HG03108 (cell line): ENCODE measurements at regions not wholly inside any gene's neighbourhood (a gene's known extent, or its start where the extent isn't known, plus 50 kb on each side); places are given as distances from the start of the nearest gene placed in this dataset.

Experiments
- ATAC-seq: cut with Tn5 transposase; IDR thresholded peaks from one replicate; pipeline ENCODE4 v1.9.1; 2021; ENCODE audit warnings: moderate library complexity; ENCODE audit not compliant: unreplicated experiment

DNA sequence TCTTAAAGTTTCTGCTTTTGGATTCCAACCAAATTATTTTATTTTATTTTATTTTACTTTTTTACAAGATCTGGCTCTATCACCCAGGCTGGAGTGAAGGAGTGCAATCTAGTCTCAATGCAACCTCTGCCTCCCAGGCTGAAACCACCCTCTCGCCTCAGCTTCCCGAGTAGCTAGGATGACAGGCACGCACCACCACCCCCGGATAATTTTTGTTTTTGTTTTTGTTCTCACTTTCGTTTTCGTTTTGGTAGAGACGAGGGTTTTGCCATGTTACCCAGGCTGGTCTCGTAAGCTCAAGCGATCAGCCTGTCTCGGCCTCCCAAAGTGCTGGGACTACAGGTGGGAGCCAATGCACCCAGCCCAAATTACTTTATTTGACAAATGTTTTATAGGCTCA lies 219.8 kb downstream of the ETS1 start:
- peak; percentile 65 for ATAC-seq

DNA sequence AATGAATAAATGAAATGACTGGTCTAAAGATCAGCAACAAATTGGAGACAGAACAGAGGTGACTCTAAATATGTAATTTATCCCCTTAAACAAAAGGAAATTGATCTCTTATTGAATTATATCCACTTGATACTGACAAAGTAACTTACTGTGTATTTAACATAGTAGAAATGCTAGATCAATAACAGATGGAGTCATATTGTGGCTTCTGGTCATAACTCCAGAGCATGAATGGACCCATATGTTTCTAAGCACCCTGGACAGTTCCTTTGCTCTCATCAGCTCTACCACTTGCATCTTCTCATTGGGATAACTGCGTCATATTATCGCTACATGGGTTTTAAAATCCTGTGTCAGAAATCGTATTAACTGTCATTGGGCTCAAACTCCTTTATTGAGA lies 222.3 kb downstream of the ETS1 start:
- no peak for ATAC-seq

DNA sequence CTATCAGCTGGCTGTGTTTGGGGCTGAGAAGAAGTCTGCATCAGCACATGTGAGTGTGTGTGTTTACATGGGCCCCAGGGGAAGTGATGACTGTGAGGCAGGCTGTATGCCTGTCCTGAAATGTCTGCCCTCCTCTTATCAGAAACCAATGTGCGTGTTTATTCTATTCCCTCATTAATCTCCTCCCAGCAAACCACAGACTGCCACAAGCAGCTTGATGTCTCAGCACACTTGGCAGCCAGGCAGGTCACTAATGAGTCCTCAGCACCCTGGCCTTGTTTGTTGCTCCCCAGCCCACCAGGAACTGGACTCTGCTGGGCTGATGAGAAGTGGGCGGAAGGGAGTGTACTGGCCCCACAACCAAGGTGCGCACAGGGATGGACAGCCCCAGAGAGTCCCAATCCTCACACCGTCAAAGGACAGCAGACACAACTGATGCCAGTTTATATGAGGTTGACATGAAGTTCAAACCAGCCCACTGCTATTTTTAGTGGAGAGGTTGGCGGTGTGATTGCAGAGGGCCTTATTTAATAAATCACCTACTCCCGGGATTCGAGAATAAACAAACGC lies 225.8 kb downstream of the ETS1 start:
- no peak for ATAC-seq

DNA sequence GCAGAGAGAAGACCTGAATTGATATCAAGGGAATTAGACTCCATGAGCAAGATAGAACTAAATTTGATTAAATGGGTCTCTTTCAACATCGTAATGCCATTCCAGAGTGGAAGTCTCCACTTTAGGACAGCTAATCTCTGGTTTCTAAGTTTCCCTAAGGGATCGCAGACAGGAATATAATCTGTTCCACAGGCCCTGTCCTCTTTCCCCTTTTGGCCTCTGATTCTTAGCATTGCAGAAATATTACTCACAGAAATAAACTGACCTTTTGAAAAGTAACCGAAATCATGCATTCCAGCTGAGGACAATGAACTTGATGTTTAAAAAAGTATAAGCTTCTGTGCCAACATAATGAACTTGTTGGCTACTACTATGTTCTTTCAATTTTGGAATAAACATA lies 227.8 kb downstream of the ETS1 start:
- no peak for ATAC-seq

DNA sequence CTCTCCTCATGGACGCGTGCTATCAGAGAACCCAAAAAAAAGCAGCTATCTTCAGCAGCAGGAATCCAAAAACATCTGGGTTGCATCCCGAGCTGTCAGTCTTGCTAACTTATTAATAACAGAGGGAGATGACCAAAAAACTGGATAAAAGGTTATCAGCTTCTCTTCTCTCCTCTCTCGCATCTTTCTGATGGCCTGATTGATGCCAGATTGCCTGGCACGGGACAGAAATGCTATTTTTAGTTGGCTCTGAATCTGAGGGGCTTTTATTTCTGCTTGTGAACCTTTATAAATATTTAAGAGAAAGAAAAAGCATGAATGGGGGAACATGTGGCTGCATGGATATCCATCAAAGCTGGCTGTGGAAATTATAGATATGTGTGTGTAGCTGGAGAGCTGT lies 230.3 kb downstream of the ETS1 start:
- no peak for ATAC-seq

DNA sequence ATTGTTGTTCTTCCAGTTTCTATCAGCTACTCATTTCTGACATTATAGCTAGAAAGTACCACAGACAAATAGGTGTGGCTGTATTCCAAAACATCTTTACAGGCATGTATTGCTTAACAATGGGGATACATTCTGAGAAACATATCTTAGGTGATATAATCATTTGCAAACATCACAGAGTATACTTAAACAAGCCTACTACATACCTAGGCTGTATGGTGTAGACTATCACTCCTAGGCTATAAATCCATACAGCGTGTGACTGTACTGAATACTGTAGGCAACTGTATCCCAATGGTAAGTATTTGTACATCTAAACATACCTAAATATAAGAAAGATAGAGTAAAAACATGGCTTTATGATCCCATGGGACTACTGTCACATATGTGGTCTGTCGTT lies 231.8 kb downstream of the ETS1 start:
- no peak for ATAC-seq

DNA sequence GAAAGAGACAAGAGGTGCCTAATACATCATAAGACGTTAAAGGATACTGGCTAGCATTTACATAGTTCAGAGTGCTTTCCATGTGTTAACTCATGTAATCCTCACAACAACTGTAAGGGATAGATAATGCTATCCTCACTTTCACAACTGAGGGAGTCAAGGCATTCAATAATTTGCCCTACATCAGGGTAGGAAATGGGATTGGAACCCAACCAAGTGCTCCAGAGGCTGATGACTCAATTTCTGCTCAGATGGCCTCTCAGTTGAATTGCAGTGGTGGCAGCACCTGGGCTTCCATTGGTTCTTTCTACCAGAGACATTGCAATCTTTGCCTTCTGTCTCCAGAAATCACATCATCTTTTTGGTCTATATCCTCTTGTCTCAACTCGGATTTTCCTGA lies 232.9 kb downstream of the ETS1 start:
- ATAC-seq, result no peak

DNA sequence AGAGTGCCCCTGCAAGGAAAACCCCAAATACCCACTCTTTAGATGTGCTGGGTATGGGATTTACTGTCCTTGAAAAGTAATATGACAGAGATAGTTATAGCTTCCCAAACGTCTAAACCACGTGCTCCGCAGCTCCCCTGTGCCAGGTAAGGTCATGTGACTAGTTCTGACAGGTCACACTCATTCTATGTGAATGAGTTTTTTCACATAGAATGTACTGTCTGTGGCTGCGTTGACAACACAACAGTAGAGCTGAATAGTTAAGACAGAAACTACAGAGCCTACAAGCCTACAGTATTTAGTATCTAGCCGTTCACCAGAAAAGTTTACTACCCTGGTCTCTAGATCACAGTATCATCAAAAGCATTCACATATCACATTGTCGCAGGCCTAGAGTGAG lies 236.2 kb downstream of the ETS1 start:
- no peak for ATAC-seq

DNA sequence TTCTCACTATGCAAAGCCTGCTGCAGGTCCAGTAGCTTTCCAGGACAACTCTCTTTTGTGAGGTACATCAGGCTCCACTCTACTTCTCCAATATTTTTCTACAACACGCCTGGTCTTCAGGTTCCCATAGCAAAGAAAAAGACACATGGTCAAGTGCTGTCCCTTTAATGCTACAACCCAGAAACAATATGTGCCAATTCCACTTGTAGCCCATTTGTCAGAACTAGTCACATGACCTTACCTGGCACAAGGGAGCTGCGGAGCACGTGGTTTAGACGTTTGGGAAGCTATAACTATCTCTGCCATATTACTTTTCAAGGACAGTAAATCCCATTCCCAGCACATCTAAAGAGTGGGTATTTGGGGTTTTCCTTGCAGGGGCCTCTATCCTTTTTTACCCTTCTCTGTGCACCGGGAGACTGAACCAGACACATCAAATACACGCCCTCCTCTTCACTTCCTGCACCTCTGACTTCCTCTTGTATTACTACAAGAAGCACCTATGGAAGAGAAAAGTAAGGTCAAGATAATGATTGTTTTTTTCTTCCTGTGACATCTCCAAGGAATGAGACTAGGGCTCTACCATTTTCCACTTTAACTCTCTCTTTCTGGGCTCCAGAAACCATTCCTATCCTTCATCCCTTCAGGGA lies 237.6 kb downstream of the ETS1 start:
- ATAC-seq, result no peak

DNA sequence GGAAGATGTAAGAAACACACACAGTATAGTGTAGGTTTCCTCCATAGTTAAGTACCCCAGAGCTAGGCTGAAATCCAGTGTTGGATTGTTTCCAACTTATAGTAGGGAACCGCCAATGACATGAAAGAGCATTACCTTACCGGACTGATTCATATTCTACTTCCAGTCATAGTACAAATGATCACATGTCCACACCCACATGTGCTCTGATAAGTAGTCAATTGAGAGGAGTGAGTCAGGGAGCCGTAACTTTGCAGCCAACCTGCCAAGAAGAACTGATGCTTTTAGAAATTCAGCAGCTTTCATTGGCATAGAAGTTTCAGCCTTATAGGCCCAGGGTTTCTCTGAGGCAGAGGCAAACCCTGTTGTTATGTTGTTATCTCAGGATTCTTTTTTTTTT lies 240.6 kb downstream of the ETS1 start:
- no peak for ATAC-seq

DNA sequence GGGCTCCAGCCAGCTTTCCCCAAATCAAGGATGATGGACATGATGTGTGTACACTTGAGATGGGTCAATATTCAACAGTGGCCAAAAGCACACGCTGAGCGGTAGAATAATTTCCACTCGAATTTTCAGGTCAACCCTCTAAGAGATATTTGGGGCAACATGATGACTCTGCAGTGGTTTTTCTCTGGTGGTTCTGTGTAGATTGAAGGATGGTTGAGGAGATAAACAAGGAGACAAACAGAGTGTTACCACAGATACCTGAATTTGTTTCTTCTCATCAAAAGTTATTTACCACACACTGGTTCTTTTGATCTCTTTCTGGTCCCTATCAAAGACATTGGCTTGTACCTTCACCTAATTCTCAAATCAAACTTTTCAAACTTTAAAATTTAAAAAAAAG lies 242.0 kb downstream of the ETS1 start:
- ATAC-seq, result no peak

DNA sequence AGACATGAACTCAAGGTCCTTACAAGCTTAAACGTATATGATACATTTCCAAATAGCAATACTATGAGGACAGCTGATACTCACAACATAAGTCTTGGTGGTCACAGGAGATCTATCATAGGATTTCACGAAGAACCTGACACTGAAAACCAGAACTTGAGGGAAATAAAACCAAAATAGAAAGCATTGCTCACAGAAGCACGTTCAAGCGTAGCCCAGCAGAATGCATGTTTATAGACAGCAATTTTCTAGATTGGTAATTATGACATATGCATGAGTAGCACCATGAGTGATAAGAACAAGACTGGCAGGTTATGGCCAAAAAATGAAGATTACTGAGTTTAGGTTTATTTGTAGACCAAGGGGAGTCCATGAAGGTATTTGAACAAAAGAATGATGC lies 243.5 kb downstream of the ETS1 start:
- no peak for ATAC-seq

DNA sequence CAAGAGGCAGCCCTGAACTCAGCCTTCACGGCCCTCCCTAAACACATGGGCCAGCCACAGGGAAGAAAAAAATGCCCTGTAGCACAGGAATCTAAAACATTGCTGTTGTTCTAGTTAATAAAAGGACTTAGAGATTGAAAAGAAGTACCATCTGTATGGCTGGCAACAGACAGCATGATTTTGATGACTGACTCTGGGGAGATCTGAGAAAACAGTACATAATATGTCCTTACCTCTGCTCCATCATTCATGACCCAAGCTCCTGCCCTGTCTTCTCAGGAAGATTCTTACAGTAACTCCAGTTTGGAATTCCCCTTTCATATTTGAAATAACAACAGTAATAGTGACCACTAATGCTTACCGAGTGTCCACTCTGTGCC lies 244.2 kb downstream of the ETS1 start:
- ATAC-seq, result no peak

DNA sequence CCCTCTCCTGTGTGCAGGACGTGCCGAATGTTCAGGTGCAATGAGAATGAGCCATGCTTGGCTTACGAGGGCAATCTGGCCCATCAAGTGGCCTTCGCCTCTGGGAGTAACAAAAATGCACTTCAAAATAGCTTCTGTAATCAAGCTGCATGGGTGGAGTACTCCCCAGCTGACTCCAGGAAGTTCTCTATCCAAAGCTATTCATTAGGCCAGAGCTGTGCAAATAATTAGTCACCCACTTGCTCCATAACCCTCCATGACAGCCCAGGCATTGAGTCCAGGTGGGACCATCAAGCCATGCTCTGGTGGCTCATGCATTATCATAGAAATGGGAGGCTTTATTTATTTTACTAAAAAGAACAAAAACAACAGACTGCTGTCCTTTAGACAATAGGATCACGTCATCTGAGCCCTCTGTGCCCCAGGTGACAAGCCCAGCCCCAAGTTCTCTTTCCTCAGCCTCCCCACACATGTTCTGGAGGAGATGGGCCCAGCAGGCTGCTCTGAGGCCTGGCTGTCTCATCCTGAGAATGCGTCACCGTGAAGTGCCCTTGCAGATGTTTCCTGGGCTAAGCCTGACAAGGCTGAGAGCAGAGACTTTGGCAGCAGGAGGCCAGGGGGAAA lies 244.7 kb downstream of the ETS1 start:
- ATAC-seq, result peak; percentile 94

DNA sequence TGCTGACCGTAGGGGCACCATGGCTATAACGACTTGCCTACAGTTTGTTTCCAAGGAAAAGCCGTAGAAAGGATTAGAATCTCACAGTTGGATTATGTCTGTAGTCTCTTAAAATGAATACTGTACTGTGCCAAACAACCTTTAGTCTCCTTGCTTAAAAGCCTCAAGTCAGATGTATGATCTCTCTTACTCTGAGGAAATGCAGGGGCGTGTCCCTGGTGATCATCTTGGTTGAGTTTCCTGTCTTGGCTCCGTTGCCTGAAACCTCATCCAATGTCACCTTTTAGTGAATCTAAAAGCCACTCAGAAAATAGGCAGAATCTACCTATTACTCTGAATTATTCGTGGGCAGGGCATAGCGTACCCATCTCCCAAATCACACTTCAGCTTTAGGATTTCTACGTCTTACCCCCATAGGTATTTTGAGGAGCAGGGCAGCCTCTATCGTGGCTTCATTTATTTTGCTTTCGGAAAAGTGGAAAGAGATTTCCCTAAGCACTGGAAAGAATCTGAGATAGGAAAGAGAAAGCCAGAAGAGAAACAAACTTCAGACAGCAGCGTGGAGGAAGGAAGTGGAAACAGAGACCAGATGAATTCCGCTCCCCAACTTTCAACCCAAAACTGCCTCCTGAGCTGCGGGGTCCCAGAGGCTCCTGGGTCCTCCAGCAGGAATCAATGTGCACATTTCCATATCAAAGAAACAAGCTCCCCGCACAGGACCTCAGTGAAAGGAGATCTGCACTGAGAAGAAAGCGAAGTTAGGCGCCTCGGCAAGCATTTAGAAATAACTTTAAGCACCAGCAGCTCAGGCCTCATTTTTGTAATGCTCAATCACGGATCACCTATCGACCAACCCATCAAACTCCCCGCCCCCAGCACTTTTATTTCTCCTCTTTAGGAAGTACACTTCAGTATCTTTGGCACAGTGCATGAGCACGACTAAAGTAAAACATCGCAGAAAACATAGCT lies 245.8 kb downstream of the ETS1 start:
- ATAC-seq, result no peak

DNA sequence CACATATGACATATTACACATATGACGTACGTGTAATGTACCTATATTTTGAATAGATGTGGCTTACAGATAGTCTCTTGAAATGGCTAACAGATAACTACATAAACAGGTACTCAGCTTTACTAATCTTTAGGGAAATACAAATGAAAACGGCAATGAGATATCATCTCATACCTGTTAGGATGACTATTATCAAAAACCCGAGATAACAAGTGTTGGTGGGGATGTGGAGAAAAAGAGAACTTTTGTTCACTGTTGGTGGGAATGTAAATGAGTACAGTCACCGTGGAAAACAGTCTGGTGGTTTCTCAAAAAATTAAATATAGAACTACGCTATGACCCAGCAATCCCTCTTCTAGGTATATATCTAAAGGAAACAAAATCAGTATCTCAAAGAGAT lies 247.6 kb downstream of the ETS1 start:
- ATAC-seq, result no peak

DNA sequence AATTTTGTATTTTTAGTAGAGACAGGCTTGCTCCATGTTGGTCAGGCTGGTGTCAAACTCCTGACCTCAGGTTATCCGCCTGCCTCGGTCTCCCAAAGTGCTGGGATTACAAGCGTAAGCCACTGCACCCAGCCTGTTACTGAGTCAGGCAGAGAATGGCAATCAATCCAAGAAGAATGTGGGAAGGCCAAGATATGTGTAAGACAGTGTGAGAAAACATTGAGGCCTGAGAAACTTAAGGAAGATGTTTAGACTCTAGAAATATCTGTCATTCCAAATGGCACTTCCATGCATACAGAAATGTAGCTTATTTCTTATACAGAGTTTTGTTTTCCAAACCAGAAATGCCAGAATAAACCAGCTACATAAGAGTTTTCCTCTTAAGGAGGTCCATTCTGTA lies 248.5 kb downstream of the ETS1 start:
- ATAC-seq, result no peak

DNA sequence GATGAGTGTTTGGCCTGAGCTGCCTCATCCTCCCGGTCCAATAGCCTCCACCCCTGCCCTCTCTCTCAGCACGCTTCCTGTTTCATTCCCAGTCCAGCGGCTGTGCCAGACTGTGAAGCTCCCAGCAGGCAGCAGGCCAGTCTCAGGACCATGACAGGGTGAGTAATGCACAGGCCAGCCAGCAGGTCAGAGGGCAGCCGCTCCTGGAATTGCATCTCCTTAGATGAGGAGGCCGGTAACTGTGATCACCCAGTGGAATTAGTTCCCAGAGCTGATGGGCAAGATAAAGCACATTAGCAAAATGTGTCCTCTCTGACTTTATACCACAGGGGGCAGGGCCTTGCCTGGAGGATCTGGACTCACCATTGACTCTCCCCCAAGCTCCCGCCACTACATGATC lies 251.2 kb downstream of the ETS1 start:
- no peak for ATAC-seq

DNA sequence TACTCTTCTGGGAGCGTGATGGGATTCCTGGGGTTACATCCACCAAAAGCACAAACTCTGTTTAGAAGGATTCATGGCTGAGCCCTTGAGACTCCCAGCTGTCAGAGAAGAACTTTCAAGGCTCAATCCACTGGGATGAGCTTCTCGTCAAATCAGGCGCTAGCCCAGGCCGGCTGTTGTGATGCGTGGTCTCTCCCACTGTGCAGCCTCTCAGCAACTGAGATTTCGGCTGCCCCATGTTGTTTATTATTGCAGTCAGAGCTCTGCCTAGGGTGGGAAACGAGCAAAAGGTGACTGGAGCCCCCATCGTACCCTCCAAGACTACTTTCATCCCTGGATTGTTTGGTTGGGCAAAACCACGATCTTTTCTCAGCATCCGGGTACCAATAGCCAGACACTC lies 251.6 kb downstream of the ETS1 start:
- ATAC-seq, result no peak

DNA sequence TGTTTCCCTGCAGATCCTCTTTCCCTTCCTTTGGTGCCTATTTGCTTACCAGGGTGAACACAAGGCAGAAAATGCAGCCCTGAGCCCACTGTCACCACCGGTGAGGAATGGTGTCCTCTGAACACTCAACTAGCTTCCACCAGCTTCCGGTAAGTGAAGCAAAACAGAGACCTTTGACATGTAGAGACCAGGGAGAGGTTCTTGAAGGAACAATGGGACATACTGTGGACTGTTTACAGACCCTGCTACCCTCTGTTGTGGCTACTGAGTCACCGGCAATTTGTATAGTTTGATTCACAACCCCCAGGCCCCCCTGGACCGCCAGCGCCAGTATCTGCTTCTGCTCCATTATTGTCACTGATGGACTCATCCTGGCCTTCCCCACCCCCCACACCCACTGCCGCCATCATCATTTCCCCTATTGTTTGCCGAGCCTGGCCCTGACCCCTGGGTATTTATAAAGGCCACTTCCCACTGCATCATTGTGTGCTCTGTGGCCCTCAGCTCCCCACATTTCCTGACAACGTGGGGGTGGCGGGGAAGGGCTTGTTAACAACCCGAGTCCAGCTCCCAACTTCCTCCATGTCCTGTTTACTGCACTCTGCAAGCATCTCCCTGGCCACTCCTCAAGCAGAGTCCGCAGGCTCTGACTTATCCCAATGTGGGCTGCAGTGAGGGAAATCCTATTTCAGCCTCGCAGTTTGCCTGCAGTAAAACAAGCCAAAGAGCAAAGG lies 252.9 kb downstream of the ETS1 start:
- ATAC-seq, result no peak

DNA sequence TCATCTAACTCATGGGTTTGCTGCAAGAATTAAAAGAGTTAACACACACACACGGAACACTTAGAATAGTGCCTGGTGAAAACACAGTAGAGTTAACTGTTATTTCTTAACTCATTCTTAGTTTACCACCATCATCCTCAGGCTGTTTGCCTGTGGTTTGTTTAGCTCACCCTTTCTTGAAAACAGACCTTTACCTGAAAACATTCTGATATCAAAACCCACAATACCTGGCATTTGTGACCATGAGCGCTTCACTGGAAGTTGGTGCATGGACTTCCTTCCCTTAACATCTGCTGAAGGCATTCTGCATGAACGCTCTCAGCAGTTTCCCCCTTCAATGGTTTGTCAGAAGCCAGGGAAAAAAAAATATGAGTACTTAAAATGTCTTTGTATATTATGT lies 256.0 kb downstream of the ETS1 start:
- no peak for ATAC-seq
